ENCODE measurements at regions not wholly inside any gene's neighbourhood (a gene's known extent, or its start where the extent isn't known, plus 50 kb on each side); places are given as distances from the start of the nearest gene placed in this dataset.

GRCh38 chr1:232462213-232462612 lies 167.7 kb downstream of the SIPA1L2 start:
- Histone ChIP-seq H3K27me3 (ENCODE audit: insufficient read depth, insufficient read length) (no peaks in the 10 kb centered on the region), H3K9me3 (ENCODE audit: insufficient read depth, low read length) (no peaks in the 10 kb centered on the region), H3K36me3 (ENCODE audit: insufficient read depth, insufficient read length, low read length) (peaks cover 54% of the 10 kb centered on the region), H3K4me1 (ENCODE audit: insufficient read depth, insufficient read length) (no peaks in the 10 kb centered on the region), H3K4me3 (ENCODE audit: insufficient read length, low read depth) (no peak overlapping the region), H3K9ac (ENCODE audit: insufficient read length, low read depth) (no peak overlapping the region)
- TF ChIP-seq ZNF274 (IDR thresholded peaks at IDR 0.05; ENCODE audit: low read depth, low read length), result no peak
- TF ChIP-seq SUZ12 (IDR thresholded peaks at IDR 0.05; ENCODE audit: extremely low read depth, insufficient read depth, insufficient read length), result no peak
- no peak for TF ChIP-seq YY1 (IDR thresholded peaks at IDR 0.05; ENCODE audit: insufficient read depth, insufficient read length)
- no peak for DNase-seq (ENCODE audit: low read depth, low spot score)

- Histone ChIP-seq H3K27me3 (ENCODE audit: insufficient read depth, insufficient read length) (no peaks in the 10 kb centered on the region), H3K9me3 (ENCODE audit: insufficient read depth, low read length) (no peaks in the 10 kb centered on the region), H3K9ac (ENCODE audit: insufficient read length, low read depth) (no peak overlapping the region), H3K36me3 (ENCODE audit: insufficient read depth, insufficient read length, low read length) (peaks cover 38% of the 10 kb centered on the region), H3K4me1 (ENCODE audit: insufficient read depth, insufficient read length) (no peaks in the 10 kb centered on the region), H3K4me3 (ENCODE audit: insufficient read length, low read depth) (no peak overlapping the region)
- peak; percentile 75 for DNase-seq (ENCODE audit: low read depth, low spot score)
- no peak for TF ChIP-seq SUZ12 (IDR thresholded peaks at IDR 0.05; ENCODE audit: extremely low read depth, insufficient read depth, insufficient read length)
- TF ChIP-seq YY1 (IDR thresholded peaks at IDR 0.05; ENCODE audit: insufficient read depth, insufficient read length), result no peak
- no peak for TF ChIP-seq ZNF274 (IDR thresholded peaks at IDR 0.05; ENCODE audit: low read depth, low read length)
These were observed 170.1 kb downstream of the SIPA1L2 start for GRCh38 chr1:232459826-232460225.

- Histone ChIP-seq H3K36me3 (ENCODE audit: insufficient read depth, insufficient read length, low read length) (peaks cover 31% of the 10 kb centered on the region), H3K27me3 (ENCODE audit: insufficient read depth, insufficient read length) (no peaks in the 10 kb centered on the region), H3K4me1 (ENCODE audit: insufficient read depth, insufficient read length) (no peaks in the 10 kb centered on the region), H3K9me3 (ENCODE audit: insufficient read depth, low read length) (no peaks in the 10 kb centered on the region), H3K4me3 (ENCODE audit: insufficient read length, low read depth) (no peak overlapping the region), H3K9ac (ENCODE audit: insufficient read length, low read depth) (no peak overlapping the region)
- no peak for DNase-seq (ENCODE audit: low read depth, low spot score)
- TF ChIP-seq SUZ12 (IDR thresholded peaks at IDR 0.05; ENCODE audit: extremely low read depth, insufficient read depth, insufficient read length), result no peak
- TF ChIP-seq ZNF274 (IDR thresholded peaks at IDR 0.05; ENCODE audit: low read depth, low read length), result no peak
- no peak for TF ChIP-seq YY1 (IDR thresholded peaks at IDR 0.05; ENCODE audit: insufficient read depth, insufficient read length)
These were observed 170.8 kb downstream of the SIPA1L2 start for GRCh38 chr1:232459087-232459486.

- no peaks in the 10 kb centered on the region for H3K27me3 ChIP-seq (ENCODE audit: insufficient read depth, insufficient read length)
- H3K9me3 ChIP-seq (ENCODE audit: insufficient read depth, low read length), result no peaks in the 10 kb centered on the region
- H3K36me3 ChIP-seq (ENCODE audit: insufficient read depth, insufficient read length, low read length), result peaks cover 21% of the 10 kb centered on the region
- no peaks in the 10 kb centered on the region for H3K4me1 ChIP-seq (ENCODE audit: insufficient read depth, insufficient read length)
- no peak for DNase-seq (ENCODE audit: low read depth, low spot score)
- no peak overlapping the region for H3K4me3 ChIP-seq (ENCODE audit: insufficient read length, low read depth)
- H3K9ac ChIP-seq (ENCODE audit: insufficient read length, low read depth), result no peak overlapping the region
- TF ChIP-seq YY1 (IDR thresholded peaks at IDR 0.05; ENCODE audit: insufficient read depth, insufficient read length) (no peak), SUZ12 (IDR thresholded peaks at IDR 0.05; ENCODE audit: extremely low read depth, insufficient read depth, insufficient read length) (no peak), ZNF274 (IDR thresholded peaks at IDR 0.05; ENCODE audit: low read depth, low read length) (no peak)
These were observed 172.3 kb downstream of the SIPA1L2 start for GRCh38 chr1:232457595-232457994.

GRCh38 chr1:232456714-232457113 lies 173.2 kb downstream of the SIPA1L2 start:
- Histone ChIP-seq H3K9me3 (ENCODE audit: insufficient read depth, low read length) (no peaks in the 10 kb centered on the region), H3K36me3 (ENCODE audit: insufficient read depth, insufficient read length, low read length) (peaks cover 15% of the 10 kb centered on the region), H3K4me1 (ENCODE audit: insufficient read depth, insufficient read length) (peaks cover 3% of the 10 kb centered on the region), H3K9ac (ENCODE audit: insufficient read length, low read depth) (no peak overlapping the region), H3K27me3 (ENCODE audit: insufficient read depth, insufficient read length) (no peaks in the 10 kb centered on the region), H3K4me3 (ENCODE audit: insufficient read length, low read depth) (no peak overlapping the region)
- TF ChIP-seq YY1 (IDR thresholded peaks at IDR 0.05; ENCODE audit: insufficient read depth, insufficient read length), result no peak
- no peak for TF ChIP-seq ZNF274 (IDR thresholded peaks at IDR 0.05; ENCODE audit: low read depth, low read length)
- DNase-seq (ENCODE audit: low read depth, low spot score), result no peak

GRCh38 chr1:232454227-232454886 lies 175.6 kb downstream of the SIPA1L2 start:
- Histone ChIP-seq H3K36me3 (ENCODE audit: insufficient read depth, insufficient read length, low read length) (peaks cover 5% of the 10 kb centered on the region), H3K27me3 (ENCODE audit: insufficient read depth, insufficient read length) (no peaks in the 10 kb centered on the region), H3K9ac (ENCODE audit: insufficient read length, low read depth) (no peak overlapping the region), H3K9me3 (ENCODE audit: insufficient read depth, low read length) (no peaks in the 10 kb centered on the region), H3K4me3 (ENCODE audit: insufficient read length, low read depth) (no peak overlapping the region), H3K4me1 (ENCODE audit: insufficient read depth, insufficient read length) (peaks cover 3% of the 10 kb centered on the region)
- DNase-seq (ENCODE audit: low read depth, low spot score), result no peak
- no peak for TF ChIP-seq YY1 (IDR thresholded peaks at IDR 0.05; ENCODE audit: insufficient read depth, insufficient read length)
- no peak for TF ChIP-seq ZNF274 (IDR thresholded peaks at IDR 0.05; ENCODE audit: low read depth, low read length)
- no peak for TF ChIP-seq SUZ12 (IDR thresholded peaks at IDR 0.05; ENCODE audit: extremely low read depth, insufficient read depth, insufficient read length)

- Histone ChIP-seq H3K27me3 (ENCODE audit: insufficient read depth, insufficient read length) (no peaks in the 10 kb centered on the region), H3K4me3 (ENCODE audit: insufficient read length, low read depth) (no peak overlapping the region), H3K9me3 (ENCODE audit: insufficient read depth, low read length) (no peaks in the 10 kb centered on the region), H3K9ac (ENCODE audit: insufficient read length, low read depth) (no peak overlapping the region), H3K4me1 (ENCODE audit: insufficient read depth, insufficient read length) (peaks cover 5% of the 10 kb centered on the region), H3K36me3 (ENCODE audit: insufficient read depth, insufficient read length, low read length) (peaks cover 10% of the 10 kb centered on the region)
- TF ChIP-seq YY1 (IDR thresholded peaks at IDR 0.05; ENCODE audit: insufficient read depth, insufficient read length) (no peak), SUZ12 (IDR thresholded peaks at IDR 0.05; ENCODE audit: extremely low read depth, insufficient read depth, insufficient read length) (no peak), ZNF274 (IDR thresholded peaks at IDR 0.05; ENCODE audit: low read depth, low read length) (no peak)
- DNase-seq (ENCODE audit: low read depth, low spot score), result no peak
These were observed 177.0 kb downstream of the SIPA1L2 start for GRCh38 chr1:232452736-232453440.
